K562 (cell line): ENCODE measurements at regions not wholly inside any gene's neighbourhood (a gene's known extent, or its start where the extent isn't known, plus 50 kb on each side); places are given as distances from the start of the nearest gene placed in this dataset.

Source experiments
- ATAC-seq: fragments of 200-7000 bp; cut with Tn5 transposase; 3 replicates; pipeline ENCODE4 v1.9.1; 2020; ENCODE audit warnings: moderate library complexity
- BruUV-seq: library from RNA; stranded (reverse); fragments of 400-500 nt; replicated peaks from 2 replicates; lab custom pipeline; 2021; lab: Mats Ljungman, UMichigan
- CTCF ChIA-PET: fragments of 300-600 bp; formaldehyde crosslinking; extraction: SDS; loops from one replicate; lab custom pipeline; 2021; ENCODE audit warnings: low intra/inter-chr PET ratio; lab: Yijun Ruan, JAX
- POLR2A ChIA-PET: fragments of 300-600, 350-650 bp; sonication (Branson Sonifier 250); formaldehyde crosslinking; extraction: SDS; loops from one replicate; lab custom pipeline; 2021; ENCODE audit warnings: antibody characterized with exemption, inconsistent platforms; lab: Yijun Ruan, JAX
- DNase-seq, 4 experiments: peaks; one replicate each; pipeline versions ENCODE4 v3.0.0 to v3.0.0-alpha.2; 2011 to 2018; ENCODE audit warnings: low spot score in 3 of 4, mixed read lengths in 3 of 4; ENCODE audit errors: extremely low read depth in 1 of 4
- FAIRE-seq: peaks from 2 replicates; lab custom pipeline; 2011; peaks lifted over from hg19 to GRCh38; lab: Jason Lieb, UNC
- H2AFZ ChIP-seq: 2 replicates; pipeline ENCODE4 v1.6.0; 2011; ENCODE audit warnings: low read depth, low read length, control low read depth, inconsistent platforms
- H3K27ac ChIP-seq: fragments of 200-600 bp; 3 replicates; pipeline ENCODE4 v1.8.0; 2011; ENCODE audit warnings: low read depth, mild to moderate bottlenecking, control low read depth, inconsistent platforms, low read length, moderate library complexity, mixed read lengths; ENCODE audit errors: extremely low read depth
- H3K27me3 ChIP-seq, 2 experiments: fragments of 300-600 bp in 1 of 2; 2 replicates in 1 of 2; 3 replicates in 1 of 2; pipeline versions ENCODE4 v1.6.0 to v1.8.0; 2011; ENCODE audit warnings: inconsistent platforms in 2 of 2, low read length in 2 of 2, mild to moderate bottlenecking in 1 of 2, mixed read lengths in 1 of 2, moderate library complexity in 1 of 2; ENCODE audit not compliant: control insufficient read depth in 2 of 2, insufficient read depth in 2 of 2
- H3K36me3 ChIP-seq: fragments of 300-600 bp; 3 replicates; pipeline ENCODE4 v1.8.0; 2011; ENCODE audit warnings: mild to moderate bottlenecking, low read length, inconsistent platforms; ENCODE audit not compliant: control insufficient read depth, insufficient read depth
- H3K4me1 ChIP-seq, 2 experiments: fragments of 200-600 bp in 1 of 2; replicated peaks in 1 of 2; 2 replicates in 1 of 2; 3 replicates in 1 of 2; pipeline versions ENCODE4 v1.5.1 to v1.8.0; 2011; ENCODE audit warnings: inconsistent platforms in 2 of 2, low read length in 2 of 2, mild to moderate bottlenecking in 1 of 2, mixed read lengths in 1 of 2, moderate library complexity in 1 of 2; ENCODE audit not compliant: control insufficient read depth in 2 of 2, insufficient read depth in 2 of 2
- H3K4me2 ChIP-seq: 2 replicates; pipeline ENCODE4 v1.6.1; 2011; ENCODE audit warnings: low read length, control low read depth, inconsistent platforms, mixed read lengths; ENCODE audit not compliant: insufficient read depth
- H3K4me3 ChIP-seq: fragments of 200-600 bp; sonication (generic), shearing (Covaris generic); 2 replicates; pipeline ENCODE4 v1.5.1; 2016; ENCODE audit warnings: control low read depth, inconsistent platforms
- H3K79me2 ChIP-seq: fragments of 200-600 bp; 3 replicates; pipeline ENCODE4 v1.8.0; 2011; ENCODE audit warnings: low read length, inconsistent platforms; ENCODE audit not compliant: control insufficient read depth, insufficient read depth
- H3K9ac ChIP-seq, 2 experiments: 2 replicates each; pipeline versions ENCODE4 v1.6.0 to v1.6.1; 2011; ENCODE audit warnings: low read depth in 2 of 2, low read length in 2 of 2, control low read depth in 1 of 2, inconsistent platforms in 1 of 2, mild to moderate bottlenecking in 1 of 2, mixed read lengths in 1 of 2; ENCODE audit not compliant: insufficient read depth in 1 of 2
- H3K9me1 ChIP-seq: one replicate; pipeline ENCODE4 v1.6.0; 2011; ENCODE audit warnings: inconsistent platforms, mild to moderate bottlenecking, low read length, moderate library complexity; ENCODE audit not compliant: control insufficient read depth, insufficient read depth
- H3K9me3 ChIP-seq: replicated peaks from 2 replicates; pipeline ENCODE4 v1.5.1; 2011; ENCODE audit warnings: low read depth, low read length, inconsistent platforms; ENCODE audit not compliant: control insufficient read depth, insufficient read depth
- H4K20me1 ChIP-seq: replicated peaks from 2 replicates; pipeline ENCODE4 v1.6.1; 2011; ENCODE audit warnings: low read length, inconsistent platforms, mixed read lengths; ENCODE audit not compliant: control insufficient read depth, insufficient read depth
- E2F4 ChIP-seq: sonication (generic); formaldehyde crosslinking; IDR thresholded peaks from 2 replicates; pipeline ENCODE4 v1.8.0; 2022; ENCODE audit warnings: mild to moderate bottlenecking, low read depth, missing genetic modification reagents
- ETV1 ChIP-seq: fragments of 450-650 bp; conservative IDR thresholded peaks from 2 replicates; pipeline ENCODE4 v1.6.1; 2016; ENCODE audit warnings: missing genetic modification characterization, control low read depth, low read depth, missing compliant biosample characterization
- HSF4 ChIP-seq: fragments of 250-450 bp; sonication (Bioruptor Pico); IDR thresholded peaks from 2 replicates; pipeline ENCODE4 v2.1.2; 2022; ENCODE audit warnings: mild to moderate bottlenecking, moderate library complexity, borderline replicate concordance
- ID3 ChIP-seq, 2 experiments: fragments of 250-450 bp in 1 of 2; fragments of 450-650 bp in 1 of 2; sonication (Bioruptor Pico) in 1 of 2; IDR thresholded peaks; 2 replicates each; pipeline versions ENCODE4 v1.6.1 to v1.8.0; 2016 to 2021; ENCODE audit warnings: mild to moderate bottlenecking in 2 of 2, moderate library complexity in 2 of 2, missing compliant biosample characterization in 1 of 2, missing genetic modification characterization in 1 of 2
- MBD2 ChIP-seq: sonication (generic); IDR thresholded peaks from 2 replicates; pipeline ENCODE4 v1.6.1; 2016; ENCODE audit warnings: low read depth, borderline replicate concordance
- ZBTB5 ChIP-seq: fragments of 450-650 bp; IDR thresholded peaks from 2 replicates; pipeline ENCODE4 v1.6.1; 2017; ENCODE audit warnings: antibody characterized with exemption
- ZNF140 ChIP-seq: fragments of 250-450 bp; sonication (Bioruptor Pico); IDR thresholded peaks from 2 replicates; pipeline ENCODE4 v1.8.0; 2021; ENCODE audit warnings: moderate library complexity, mild to moderate bottlenecking, inconsistent platforms
- WGBS: fragments of 100-300 bp; shearing (Covaris generic); methylation state at CpG from one replicate; pipeline ENCODE4 v1.1.6; 2016; ENCODE audit warnings: low coverage, mixed read lengths; ENCODE audit not compliant: insufficient coverage; ENCODE audit errors: missing lambda C conversion rate; 5-methylcytosine and 5-hydroxymethylcytosine counted together
- in situ Hi-C: fragments of 300-500 bp; cut with MboI; formaldehyde crosslinking; loops from 4 replicates; pipeline ENCODE4 v1.15.0; 2018; ENCODE audit warnings: inconsistent platforms, mixed read lengths
- intact Hi-C: fragments of 100-400 bp; cut with micrococcal nuclease; formaldehyde crosslinking; loops from 2 replicates; pipeline ENCODE4 v1.14.2; 2022
- TF ChIP-seq, protein P1 (sequence below): fragments of 450-650 bp; IDR thresholded peaks from 2 replicates; pipeline ENCODE4 v1.6.1; 2017; ENCODE audit warnings: mild to moderate bottlenecking, moderate library complexity

GRCh38 chr7:23971031-23971430, 261.0 kb downstream of the STK31 start:
- Histone ChIP-seq H3K4me2 (no peak overlapping the region), H3K4me1 (no peaks in the 10 kb centered on the region), H3K9me3 (no peaks in the 10 kb centered on the region), H3K27ac (no peak overlapping the region), H3K36me3 (no peaks in the 10 kb centered on the region), H4K20me1 (no peaks in the 10 kb centered on the region), H3K4me3 (no peak overlapping the region), H2AFZ (no peak overlapping the region)
- 4% methylated on average over 3 of the region's 3 CpGs for whole genome bisulfite sequencing
- FAIRE-seq (no peak), DNase-seq (no peak)
- TF ChIP-seq ZNF140 (CRISPR knock-in tag): no peak
- no peak for TF ChIP-seq ID3 (CRISPR knock-in tag; IDR thresholded peaks at IDR 0.05)
- TF ChIP-seq ID3 (tag; IDR thresholded peaks at IDR 0.05): no peak
- TF ChIP-seq, all 486 proteins: peak for 0
- in situ Hi-C loops (no loop called here), intact Hi-C loops (no loop called here)
- H3K9me1 ChIP-seq: no peaks in the 10 kb centered on the region
- ChIA-PET CTCF (no interaction called here), POLR2A (interaction anchor here (0.9 kb wide), 1 partner anchor 24 kb away, joined by 4 read pairs; no protein-coding TSS in a partner anchor)
- peaks cover 0 to 7% of the 10 kb centered on the region in 2 experiments; a peak in 2 of 5 replicates for H3K27me3 ChIP-seq
- H3K79me2 ChIP-seq: no peaks in the 10 kb centered on the region
- no TSS peak for BruUV-seq
- no peak overlapping the region for H3K9ac ChIP-seq
- no peak for ATAC-seq

DNA sequence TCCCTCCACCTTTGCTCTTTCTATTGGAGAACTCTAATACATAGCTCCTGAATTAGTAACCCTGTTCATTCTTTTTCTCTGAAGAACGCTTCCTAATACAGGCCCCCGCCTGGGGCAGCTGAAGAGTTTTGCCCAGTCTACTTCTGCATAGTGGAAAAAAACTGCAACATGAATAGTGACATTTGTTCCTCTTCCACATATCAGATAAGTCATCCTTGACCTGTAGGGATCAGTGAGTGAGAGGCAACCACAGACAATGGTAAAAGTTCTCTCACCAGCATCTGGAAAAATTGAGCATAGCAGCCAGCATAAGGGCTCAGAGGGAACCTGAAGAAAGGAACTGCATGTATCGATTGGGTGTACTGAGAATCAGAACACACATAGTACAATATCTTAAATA, 262.0 kb downstream of the STK31 start:
- FAIRE-seq: no peak
- Histone ChIP-seq H2AFZ (no peak overlapping the region), H3K79me2 (no peaks in the 10 kb centered on the region), H3K9me1 (no peaks in the 10 kb centered on the region), H3K4me2 (no peak overlapping the region), H3K27ac (no peak overlapping the region), H3K4me1 (no peaks in the 10 kb centered on the region), H3K4me3 (no peak overlapping the region), H4K20me1 (no peaks in the 10 kb centered on the region), H3K27me3 (peaks cover 0 to 7% of the 10 kb centered on the region in 2 experiments; a peak in 1 of 5 replicates), H3K36me3 (no peaks in the 10 kb centered on the region), H3K9ac (no peak overlapping the region), H3K9me3 (no peaks in the 10 kb centered on the region)
- in situ Hi-C loops (no loop called here), intact Hi-C loops (no loop called here)
- ATAC-seq: no peak
- no TSS peak for BruUV-seq
- WGBS: 0% methylated on average over 3 of the region's 3 CpGs
- CTCF ChIA-PET: no interaction called here
- POLR2A ChIA-PET: no interaction called here
- no peak for DNase-seq
- TF ChIP-seq MBD2 (no peak), HSF4 (CRISPR knock-in tag) (no peak), ZBTB5 (no peak), ETV1 (tag) (no peak), E2F4 (no peak)
- TF ChIP-seq, protein P1, sequence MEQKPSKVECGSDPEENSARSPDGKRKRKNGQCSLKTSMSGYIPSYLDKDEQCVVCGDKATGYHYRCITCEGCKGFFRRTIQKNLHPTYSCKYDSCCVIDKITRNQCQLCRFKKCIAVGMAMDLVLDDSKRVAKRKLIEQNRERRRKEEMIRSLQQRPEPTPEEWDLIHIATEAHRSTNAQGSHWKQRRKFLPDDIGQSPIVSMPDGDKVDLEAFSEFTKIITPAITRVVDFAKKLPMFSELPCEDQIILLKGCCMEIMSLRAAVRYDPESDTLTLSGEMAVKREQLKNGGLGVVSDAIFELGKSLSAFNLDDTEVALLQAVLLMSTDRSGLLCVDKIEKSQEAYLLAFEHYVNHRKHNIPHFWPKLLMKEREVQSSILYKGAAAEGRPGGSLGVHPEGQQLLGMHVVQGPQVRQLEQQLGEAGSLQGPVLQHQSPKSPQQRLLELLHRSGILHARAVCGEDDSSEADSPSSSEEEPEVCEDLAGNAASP: no peak
